ENCODE measurements at regions not wholly inside any gene's neighbourhood (a gene's known extent, or its start where the extent isn't known, plus 50 kb on each side); places are given as distances from the start of the nearest gene placed in this dataset.
A peak's percentile ranks its signal among the peaks of the same experiment; 100 is the strongest.

- DNase-seq (ENCODE audit: low spot score) = peak; percentile 94
- Histone ChIP-seq H3K27ac (peak overlapping the region; percentile 74 to 76), H3K4me3 (peak overlapping the region; percentile 49 to 76), H3K36me3 (no peaks in the 10 kb centered on the region), H3K27me3 (replicated peaks; ENCODE audit: insufficient read depth) (no peaks in the 10 kb centered on the region), H3K4me1 (replicated peaks) (no peaks in the 10 kb centered on the region), H3K9me3 (no peaks in the 10 kb centered on the region)
- peak; percentile 86 for TF ChIP-seq POLR2AphosphoS5 (IDR thresholded peaks at IDR 0.05)
- peak; percentile 71 for TF ChIP-seq POLR2A (IDR thresholded peaks at IDR 0.05)
- TF ChIP-seq CTCF (IDR thresholded peaks at IDR 0.05) = no peak
- WGBS = 22% methylated on average over 64 of the region's 74 CpGs
- intact Hi-C loops (cut with DNase I) = loop anchor here (10.0 kb wide), 1 partner anchor 1087 kb away; the partner anchor contains the start of gene SEMA5A
These were observed 588.5 kb downstream of the MTRR start for GRCh38 chr5:8457187-8458037.

GRCh38 chr5:8458038-8458383 is 589.1 kb downstream of the MTRR start:
- H3K4me1 ChIP-seq (replicated peaks) = no peaks in the 10 kb centered on the region
- intact Hi-C loops (cut with DNase I) = loop anchor here (10.0 kb wide), 1 partner anchor 1087 kb away; the partner anchor contains the start of gene SEMA5A
- DNase-seq (ENCODE audit: low spot score) = no peak
- H3K9me3 ChIP-seq = no peaks in the 10 kb centered on the region
- peak overlapping the region; percentile 61 to 62 for H3K27ac ChIP-seq
- H3K27me3 ChIP-seq (replicated peaks; ENCODE audit: insufficient read depth) = no peaks in the 10 kb centered on the region
- no peaks in the 10 kb centered on the region for H3K36me3 ChIP-seq
- no peak for TF ChIP-seq POLR2AphosphoS5 (IDR thresholded peaks at IDR 0.05)
- no peak for TF ChIP-seq CTCF (IDR thresholded peaks at IDR 0.05)
- no peak for TF ChIP-seq POLR2A (IDR thresholded peaks at IDR 0.05)
- WGBS = 15% methylated on average over 22 of the region's 22 CpGs
- H3K4me3 ChIP-seq = peak overlapping the region; percentile 49 to 76

GRCh38 chr5:8461543-8461942 is 592.6 kb downstream of the MTRR start:
- Histone ChIP-seq H3K27me3 (replicated peaks; ENCODE audit: insufficient read depth) (no peaks in the 10 kb centered on the region), H3K9me3 (no peaks in the 10 kb centered on the region), H3K4me1 (replicated peaks) (no peaks in the 10 kb centered on the region), H3K4me3 (no peak overlapping the region), H3K27ac (no peak overlapping the region), H3K36me3 (no peaks in the 10 kb centered on the region)
- intact Hi-C loops (cut with DNase I) = no loop called here
- WGBS = 76% methylated on average over 3 of the region's 3 CpGs
- DNase-seq (ENCODE audit: low spot score) = no peak
- TF ChIP-seq CTCF (IDR thresholded peaks at IDR 0.05) = no peak
- TF ChIP-seq POLR2AphosphoS5 (IDR thresholded peaks at IDR 0.05) = no peak
- TF ChIP-seq POLR2A (IDR thresholded peaks at IDR 0.05) = no peak

GRCh38 chr5:8462565-8462964 is 593.6 kb downstream of the MTRR start:
- Histone ChIP-seq H3K27me3 (replicated peaks; ENCODE audit: insufficient read depth) (no peaks in the 10 kb centered on the region), H3K4me3 (no peak overlapping the region), H3K4me1 (replicated peaks) (no peaks in the 10 kb centered on the region), H3K27ac (no peak overlapping the region), H3K36me3 (no peaks in the 10 kb centered on the region), H3K9me3 (no peaks in the 10 kb centered on the region)
- no peak for DNase-seq (ENCODE audit: low spot score)
- intact Hi-C loops (cut with DNase I) = no loop called here
- no peak for TF ChIP-seq POLR2A (IDR thresholded peaks at IDR 0.05)
- no peak for TF ChIP-seq CTCF (IDR thresholded peaks at IDR 0.05)
- TF ChIP-seq POLR2AphosphoS5 (IDR thresholded peaks at IDR 0.05) = no peak
- 55% methylated on average over 4 of the region's 4 CpGs for WGBS

GRCh38 chr5:8470489-8470888 is 601.5 kb downstream of the MTRR start:
- intact Hi-C loops (cut with DNase I) = no loop called here
- no peak for TF ChIP-seq POLR2AphosphoS5 (IDR thresholded peaks at IDR 0.05)
- TF ChIP-seq CTCF (IDR thresholded peaks at IDR 0.05) = no peak
- no peak for TF ChIP-seq POLR2A (IDR thresholded peaks at IDR 0.05)
- Histone ChIP-seq H3K4me3 (no peak overlapping the region), H3K9me3 (no peaks in the 10 kb centered on the region), H3K36me3 (no peaks in the 10 kb centered on the region), H3K4me1 (replicated peaks) (no peaks in the 10 kb centered on the region), H3K27me3 (replicated peaks; ENCODE audit: insufficient read depth) (no peaks in the 10 kb centered on the region), H3K27ac (no peak overlapping the region)
- DNase-seq (ENCODE audit: low spot score) = no peak
- 93% methylated on average over 4 of the region's 4 CpGs for whole genome bisulfite sequencing
